GM19035 (cell line): ENCODE measurements at regions not wholly inside any gene's neighbourhood (a gene's known extent, or its start where the extent isn't known, plus 50 kb on each side); places are given as distances from the start of the nearest gene placed in this dataset.
A peak's percentile ranks its signal among the peaks of the same experiment; 100 is the strongest.
"Not testable (repeated sequence)": the region's sequence is repeated elsewhere in the genome, so short reads cannot be mapped to it uniquely, and the experiment has no call there.

Source experiments
- ATAC-seq: cut with Tn5 transposase; IDR thresholded peaks from one replicate; pipeline ENCODE4 v1.9.1; 2021; ENCODE audit not compliant: unreplicated experiment

- ATAC-seq, result no peak
Observed at GRCh38 chr5:89694026-89694550, 715.5 kb downstream of the CETN3 start.

- ATAC-seq, result no peak
Observed at GRCh38 chr5:89690331-89690730, 719.2 kb downstream of the CETN3 start.

- ATAC-seq, result no peak
Observed at GRCh38 chr5:89686081-89686765, 723.3 kb downstream of the CETN3 start.

- no peak for ATAC-seq
Observed at GRCh38 chr5:89676634-89677033, 732.9 kb downstream of the CETN3 start.

GRCh38 chr5:89673019-89673418, 736.5 kb downstream of the CETN3 start:
- no peak for ATAC-seq

- ATAC-seq, result no peak
Observed at GRCh38 chr5:89668821-89669220, 740.7 kb downstream of the CETN3 start.

- ATAC-seq, result no peak
Observed at GRCh38 chr5:89662499-89662898, 747.1 kb downstream of the CETN3 start.

GRCh38 chr5:89638871-89639270, 755.9 kb upstream of the MEF2C start:
- no peak for ATAC-seq

GRCh38 chr5:89634176-89634575, 751.2 kb upstream of the MEF2C start:
- not testable (repeated sequence) for ATAC-seq

GRCh38 chr5:89630064-89630463, 747.1 kb upstream of the MEF2C start:
- ATAC-seq, result not testable (repeated sequence)

- no peak for ATAC-seq
Observed at GRCh38 chr5:89628876-89629635, 746.1 kb upstream of the MEF2C start.

GRCh38 chr5:89615839-89616518, 733.0 kb upstream of the MEF2C start:
- ATAC-seq, result no peak

GRCh38 chr5:89613222-89613956, 730.4 kb upstream of the MEF2C start:
- peak; percentile 70 for ATAC-seq

- no peak for ATAC-seq
Observed at GRCh38 chr5:89606939-89607534, 724.1 kb upstream of the MEF2C start.

GRCh38 chr5:89604342-89604741, 721.4 kb upstream of the MEF2C start:
- ATAC-seq, result no peak

- ATAC-seq, result no peak
Observed at GRCh38 chr5:89601880-89602279, 718.9 kb upstream of the MEF2C start.

GRCh38 chr5:89597878-89598277, 714.9 kb upstream of the MEF2C start:
- no peak for ATAC-seq

GRCh38 chr5:89596821-89597220, 713.8 kb upstream of the MEF2C start:
- ATAC-seq, result no peak

- no peak for ATAC-seq
Observed at GRCh38 chr5:89595056-89595455, 712.1 kb upstream of the MEF2C start.

- no peak for ATAC-seq
Observed at GRCh38 chr5:89584339-89584956, 701.5 kb upstream of the MEF2C start.
